Psoas muscle (tissue), 7 donors: ENCODE measurements at regions not wholly inside any gene's neighbourhood (a gene's known extent, or its start where the extent isn't known, plus 50 kb on each side); places are given as distances from the start of the nearest gene placed in this dataset.

Source experiments
- ATAC-seq, 4 donors: fragments of 200-7000 bp; cut with Tn5 transposase; one replicate each; pipeline ENCODE4 v1.9.1; 2020; ENCODE audit warnings: moderate library complexity in 3 of 4, mild to moderate bottlenecking in 2 of 4
- DNase-seq, 2 donors: peaks; one replicate each; pipeline ENCODE4 v3.0.0-alpha.2; 2020
- H3K27ac ChIP-seq: fragments of 200-600 bp; one replicate; pipeline ENCODE4 v1.8.0; 2022
- H3K27me3 ChIP-seq, 3 donors: fragments of 200-600 bp in 1 of 3; one replicate each; pipeline versions ENCODE4 v1.6.1 to v1.8.0; 2013 to 2022; ENCODE audit warnings: low read length in 2 of 3, mild to moderate bottlenecking in 2 of 3, moderate library complexity in 1 of 3; ENCODE audit not compliant: insufficient read depth in 3 of 3
- H3K36me3 ChIP-seq, 2 donors: fragments of 200-600 bp in 1 of 2; one replicate each; pipeline versions ENCODE4 v1.6.1 to v1.8.0; 2013 to 2022; ENCODE audit warnings: low read depth in 1 of 2, mild to moderate bottlenecking in 1 of 2, moderate library complexity in 1 of 2; ENCODE audit not compliant: insufficient read depth in 1 of 2
- H3K4me1 ChIP-seq: fragments of 200-600 bp; one replicate; pipeline ENCODE4 v1.8.0; 2022
- H3K4me3 ChIP-seq: fragments of 200-600 bp; one replicate; pipeline ENCODE4 v1.8.0; 2022; ENCODE audit warnings: mild to moderate bottlenecking
- H3K9me3 ChIP-seq: fragments of 200-600 bp; one replicate; pipeline ENCODE4 v1.8.0; 2022
- CTCF ChIP-seq: fragments of 200-600 bp; IDR thresholded peaks from one replicate; pipeline ENCODE4 v1.8.0; 2022; ENCODE audit warnings: antibody characterized with exemption
- WGBS, 3 donors: extraction: QIAGEN DNeasy Blood & Tissue Kit; methylation state at CpG; one replicate each; pipeline versions ENCODE4 v1.1.6 to v1.1.7; 2013; 5-methylcytosine and 5-hydroxymethylcytosine counted together
- intact Hi-C, 2 donors: fragments of 100-400 bp; cut with DNase I; formaldehyde crosslinking; loops; one replicate each; pipeline versions ENCODE4 v1.11.0 to v1.14.2; 2022
- donor health status: healthy with polysubstance abuse.
- donor health status: DM: no; HTN: no; CAD: no; lungs with moderate emphysema.
- donor health status: Bipolar disorder and iron deficiency.
- donor health status: healthy.
- donor health status: DM: yes; HTN: yes; CAD: no.
- donor health status: DM: no; HTN: no; CAD: no.
- donor health status: DM: yes; HTN: yes; CAD: no.

DNA sequence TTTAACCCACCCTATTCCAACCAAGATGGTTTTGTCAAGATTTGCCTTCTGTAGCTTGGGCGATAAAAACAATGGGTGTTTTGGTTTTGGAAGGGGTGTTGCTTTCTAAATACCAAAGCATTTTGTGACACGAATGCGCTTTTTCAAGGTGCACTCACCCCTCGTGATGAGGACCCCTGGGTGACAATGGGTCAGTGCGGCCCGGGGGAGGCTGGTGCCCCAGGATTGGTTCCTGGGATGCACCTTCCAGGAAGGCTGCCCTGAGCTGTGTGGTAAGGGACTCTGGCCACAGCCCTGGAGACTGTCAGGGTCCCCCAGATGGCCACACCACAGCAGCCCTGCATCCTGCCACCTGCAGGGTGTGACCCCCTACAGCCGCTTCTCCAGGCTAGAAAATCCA is 180.6 kb upstream of the MYL2 start:
- intact Hi-C loops: no loop called here
- Histone ChIP-seq H3K9me3 (no peaks in the 10 kb centered on the region), H3K27me3 (peaks cover 0 to 6% (median 0%) of the 10 kb centered on the region in 3 donors), H3K4me3 (no peak overlapping the region), H3K4me1 (no peaks in the 10 kb centered on the region), H3K27ac (no peak overlapping the region), H3K36me3 (no peaks in the 10 kb centered on the region)
- DNase-seq: no peak
- no peak for TF ChIP-seq CTCF
- ATAC-seq: no peak
- WGBS, 3 donors: 79 to 86% (median 84%) methylated on average over 7 of the region's 7 CpGs

DNA sequence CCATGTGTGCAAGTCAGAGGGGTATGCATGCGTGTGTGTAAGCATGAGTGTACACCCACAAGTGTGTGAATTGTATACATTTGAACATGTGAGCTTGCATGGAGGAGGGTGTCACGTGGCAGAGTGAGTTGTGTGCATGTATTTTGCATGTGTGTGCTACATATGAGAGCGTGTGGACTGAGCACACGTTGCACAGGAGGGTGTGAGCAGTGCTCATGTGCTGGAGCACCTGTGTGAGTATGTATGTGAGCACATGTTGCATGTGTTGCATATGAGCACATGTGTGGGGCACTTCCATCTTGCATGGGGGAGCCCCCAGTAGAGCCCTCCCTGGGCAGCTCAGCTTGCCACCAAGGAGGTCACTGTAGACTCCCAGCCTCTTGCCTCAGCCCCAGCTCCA is 180.2 kb upstream of the MYL2 start:
- ATAC-seq (no peak), DNase-seq (no peak)
- H3K27ac ChIP-seq: no peak overlapping the region
- no peaks in the 10 kb centered on the region for H3K9me3 ChIP-seq
- H3K36me3 ChIP-seq: no peaks in the 10 kb centered on the region
- intact Hi-C loops: no loop called here
- WGBS, 3 donors: 73 to 78% (median 73%) methylated on average over 4 of the region's 4 CpGs
- no peak for TF ChIP-seq CTCF
- H3K4me3 ChIP-seq: no peak overlapping the region
- H3K27me3 ChIP-seq: peaks cover 0 to 9% (median 0%) of the 10 kb centered on the region in 3 donors
- H3K4me1 ChIP-seq: no peaks in the 10 kb centered on the region

- no peak for ATAC-seq
- WGBS, 3 donors: 80 to 87% (median 83%) methylated on average over 15 of the region's 15 CpGs
Measured at GRCh38 chr12:111100003-111100402, 179.6 kb upstream of the MYL2 start.

GRCh38 chr12:111099186-111099585 is 178.8 kb upstream of the MYL2 start:
- Histone ChIP-seq H3K4me3 (no peak overlapping the region), H3K27ac (no peak overlapping the region), H3K27me3 (peaks cover 0 to 12% (median 0%) of the 10 kb centered on the region in 3 donors), H3K4me1 (no peaks in the 10 kb centered on the region), H3K9me3 (no peaks in the 10 kb centered on the region), H3K36me3 (no peaks in the 10 kb centered on the region)
- DNase-seq: no peak
- WGBS, 3 donors: 67 to 69% (median 68%) methylated on average over 8 of the region's 8 CpGs
- ATAC-seq: no peak
- intact Hi-C loops: no loop called here
- TF ChIP-seq CTCF: no peak

More at GRCh38 chr12:111100003-111100402, 179.6 kb upstream of the MYL2 start:
- Histone ChIP-seq H3K36me3 (no peaks in the 10 kb centered on the region), H3K27me3 (peaks cover 0 to 10% (median 0%) of the 10 kb centered on the region in 3 donors), H3K27ac (no peak overlapping the region), H3K4me1 (no peaks in the 10 kb centered on the region), H3K9me3 (no peaks in the 10 kb centered on the region), H3K4me3 (no peak overlapping the region)
- no peak for TF ChIP-seq CTCF
- intact Hi-C loops: no loop called here
- DNase-seq: no peak
